Astrocyte (in vitro differentiated cells and primary cell): ENCODE measurements at regions not wholly inside any gene's neighbourhood (a gene's known extent, or its start where the extent isn't known, plus 50 kb on each side); places are given as distances from the start of the nearest gene placed in this dataset.

ENCODE experiments used
- DNase-seq: peaks from one replicate; pipeline ENCODE4 v3.0.0-alpha.2; 2010; ENCODE audit warnings: low read depth
- FAIRE-seq: peaks from 2 replicates; lab custom pipeline; 2011; peaks lifted over from hg19 to GRCh38; lab: Jason Lieb, UNC
- H2AFZ ChIP-seq: 2 replicates; pipeline ENCODE4 v1.6.0; 2012; ENCODE audit warnings: low read depth, low read length, inconsistent platforms
- H3K27ac ChIP-seq: 2 replicates; pipeline ENCODE4 v1.5.1; 2011; ENCODE audit warnings: low read depth, low read length, inconsistent platforms
- H3K27me3 ChIP-seq: 2 replicates; pipeline ENCODE4 v1.6.0; 2011; ENCODE audit warnings: low read length, inconsistent platforms; ENCODE audit not compliant: insufficient read depth
- H3K36me3 ChIP-seq: 2 replicates; pipeline ENCODE4 v1.5.1; 2011; ENCODE audit warnings: low read length, inconsistent platforms; ENCODE audit not compliant: insufficient read depth
- H3K4me1 ChIP-seq: 2 replicates; pipeline ENCODE4 v1.5.1; 2011; ENCODE audit warnings: low read length, inconsistent platforms; ENCODE audit not compliant: insufficient read depth
- H3K4me2 ChIP-seq: 2 replicates; pipeline ENCODE4 v1.6.0; 2012; ENCODE audit warnings: low read length, inconsistent platforms
- H3K4me3 ChIP-seq: 2 replicates; pipeline ENCODE4 v1.5.1; 2011; ENCODE audit warnings: low read depth, mild to moderate bottlenecking, low read length, inconsistent platforms; ENCODE audit not compliant: insufficient read depth
- H3K79me2 ChIP-seq: 2 replicates; pipeline ENCODE4 v1.6.0; 2012; ENCODE audit warnings: mild to moderate bottlenecking, low read length, inconsistent platforms; ENCODE audit not compliant: insufficient read depth
- H3K9ac ChIP-seq: 2 replicates; pipeline ENCODE4 v1.6.0; 2012; ENCODE audit warnings: mild to moderate bottlenecking, low read length, inconsistent platforms
- H3K9me3 ChIP-seq: 2 replicates; pipeline ENCODE4 v1.5.1; 2012; ENCODE audit warnings: low read depth, mild to moderate bottlenecking, low read length, inconsistent platforms; ENCODE audit not compliant: insufficient read depth
- H4K20me1 ChIP-seq: 2 replicates; pipeline ENCODE4 v1.6.0; 2012; ENCODE audit warnings: low read length, inconsistent platforms; ENCODE audit not compliant: insufficient read depth
- H3K27ac Mint-ChIP-seq: one replicate; pipeline ENCODE4 v1.8.0; 2021; ENCODE audit warnings: mild to moderate bottlenecking, mixed read lengths; ENCODE audit not compliant: unreplicated experiment
- H3K27me3 Mint-ChIP-seq: one replicate; pipeline ENCODE4 v1.8.0; 2021; ENCODE audit warnings: low read depth, mixed read lengths; ENCODE audit not compliant: unreplicated experiment
- H3K36me3 Mint-ChIP-seq: one replicate; pipeline ENCODE4 v1.8.0; 2021; ENCODE audit warnings: low read depth, mixed read lengths; ENCODE audit not compliant: unreplicated experiment
- H3K4me1 Mint-ChIP-seq: one replicate; pipeline ENCODE4 v1.8.0; 2021; ENCODE audit warnings: low read depth, mixed read lengths; ENCODE audit not compliant: unreplicated experiment
- H3K4me3 Mint-ChIP-seq: one replicate; pipeline ENCODE4 v1.8.0; 2021; ENCODE audit warnings: mild to moderate bottlenecking, moderate library complexity, mixed read lengths; ENCODE audit not compliant: unreplicated experiment
- H3K9me3 Mint-ChIP-seq: one replicate; pipeline ENCODE4 v1.8.0; 2021; ENCODE audit warnings: mild to moderate bottlenecking, mixed read lengths; ENCODE audit not compliant: unreplicated experiment
- EZH2 ChIP-seq: IDR thresholded peaks from 2 replicates; pipeline ENCODE4 v1.6.1; 2012; ENCODE audit warnings: mild to moderate bottlenecking, low read length, inconsistent platforms; ENCODE audit not compliant: insufficient read depth
- TF ChIP-seq, protein P1 (sequence below): IDR thresholded peaks from 2 replicates; pipeline ENCODE4 v1.5.1; 2011; ENCODE audit warnings: low read depth, mild to moderate bottlenecking, inconsistent platforms, low read length, moderate library complexity; ENCODE audit not compliant: insufficient read depth

DNA sequence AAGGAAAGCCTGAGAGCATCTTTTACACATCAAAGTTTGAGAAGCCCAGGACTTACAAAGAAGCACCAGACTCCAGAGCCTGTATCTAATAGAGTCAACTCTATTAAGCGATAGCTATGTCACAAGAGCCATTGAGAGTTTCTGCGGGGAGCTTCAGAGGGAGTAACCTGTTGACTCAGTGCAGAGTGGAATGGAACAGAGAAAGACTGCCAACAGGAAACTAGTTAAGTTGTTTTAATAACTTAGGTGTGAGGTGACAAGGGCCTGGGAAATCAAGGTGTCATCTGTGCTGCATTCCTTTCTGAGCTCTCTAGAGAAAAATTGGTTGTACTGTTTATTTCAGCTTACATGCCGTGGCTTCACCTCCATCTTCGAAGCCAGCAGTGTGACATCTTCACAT, 513.8 kb upstream of the POU3F3 start:
- TF ChIP-seq, protein P1, sequence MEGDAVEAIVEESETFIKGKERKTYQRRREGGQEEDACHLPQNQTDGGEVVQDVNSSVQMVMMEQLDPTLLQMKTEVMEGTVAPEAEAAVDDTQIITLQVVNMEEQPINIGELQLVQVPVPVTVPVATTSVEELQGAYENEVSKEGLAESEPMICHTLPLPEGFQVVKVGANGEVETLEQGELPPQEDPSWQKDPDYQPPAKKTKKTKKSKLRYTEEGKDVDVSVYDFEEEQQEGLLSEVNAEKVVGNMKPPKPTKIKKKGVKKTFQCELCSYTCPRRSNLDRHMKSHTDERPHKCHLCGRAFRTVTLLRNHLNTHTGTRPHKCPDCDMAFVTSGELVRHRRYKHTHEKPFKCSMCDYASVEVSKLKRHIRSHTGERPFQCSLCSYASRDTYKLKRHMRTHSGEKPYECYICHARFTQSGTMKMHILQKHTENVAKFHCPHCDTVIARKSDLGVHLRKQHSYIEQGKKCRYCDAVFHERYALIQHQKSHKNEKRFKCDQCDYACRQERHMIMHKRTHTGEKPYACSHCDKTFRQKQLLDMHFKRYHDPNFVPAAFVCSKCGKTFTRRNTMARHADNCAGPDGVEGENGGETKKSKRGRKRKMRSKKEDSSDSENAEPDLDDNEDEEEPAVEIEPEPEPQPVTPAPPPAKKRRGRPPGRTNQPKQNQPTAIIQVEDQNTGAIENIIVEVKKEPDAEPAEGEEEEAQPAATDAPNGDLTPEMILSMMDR, result no peak
- TF ChIP-seq EZH2, result no peak
- H3K4me3 Mint-ChIP-seq, result no peak overlapping the region
- H3K4me2 ChIP-seq, result no peak overlapping the region
- H3K79me2 ChIP-seq, result no peaks in the 10 kb centered on the region
- H3K27ac ChIP-seq, result no peak overlapping the region
- DNase-seq (no peak), FAIRE-seq (no peak)
- H3K36me3 Mint-ChIP-seq, result no peaks in the 10 kb centered on the region
- H3K9me3 Mint-ChIP-seq, result no peaks in the 10 kb centered on the region
- H3K36me3 ChIP-seq, result no peaks in the 10 kb centered on the region
- H4K20me1 ChIP-seq, result no peaks in the 10 kb centered on the region
- H3K4me1 Mint-ChIP-seq, result no peaks in the 10 kb centered on the region
- H3K9me3 ChIP-seq, result no peaks in the 10 kb centered on the region
- no peak overlapping the region for H3K4me3 ChIP-seq
- no peaks in the 10 kb centered on the region for H3K27me3 ChIP-seq
- peaks cover 2% of the 10 kb centered on the region for H3K27me3 Mint-ChIP-seq
- H3K27ac Mint-ChIP-seq, result no peak overlapping the region
- no peaks in the 10 kb centered on the region for H3K4me1 ChIP-seq
- no peak overlapping the region for H3K9ac ChIP-seq
- H2AFZ ChIP-seq, result no peak overlapping the region

DNA sequence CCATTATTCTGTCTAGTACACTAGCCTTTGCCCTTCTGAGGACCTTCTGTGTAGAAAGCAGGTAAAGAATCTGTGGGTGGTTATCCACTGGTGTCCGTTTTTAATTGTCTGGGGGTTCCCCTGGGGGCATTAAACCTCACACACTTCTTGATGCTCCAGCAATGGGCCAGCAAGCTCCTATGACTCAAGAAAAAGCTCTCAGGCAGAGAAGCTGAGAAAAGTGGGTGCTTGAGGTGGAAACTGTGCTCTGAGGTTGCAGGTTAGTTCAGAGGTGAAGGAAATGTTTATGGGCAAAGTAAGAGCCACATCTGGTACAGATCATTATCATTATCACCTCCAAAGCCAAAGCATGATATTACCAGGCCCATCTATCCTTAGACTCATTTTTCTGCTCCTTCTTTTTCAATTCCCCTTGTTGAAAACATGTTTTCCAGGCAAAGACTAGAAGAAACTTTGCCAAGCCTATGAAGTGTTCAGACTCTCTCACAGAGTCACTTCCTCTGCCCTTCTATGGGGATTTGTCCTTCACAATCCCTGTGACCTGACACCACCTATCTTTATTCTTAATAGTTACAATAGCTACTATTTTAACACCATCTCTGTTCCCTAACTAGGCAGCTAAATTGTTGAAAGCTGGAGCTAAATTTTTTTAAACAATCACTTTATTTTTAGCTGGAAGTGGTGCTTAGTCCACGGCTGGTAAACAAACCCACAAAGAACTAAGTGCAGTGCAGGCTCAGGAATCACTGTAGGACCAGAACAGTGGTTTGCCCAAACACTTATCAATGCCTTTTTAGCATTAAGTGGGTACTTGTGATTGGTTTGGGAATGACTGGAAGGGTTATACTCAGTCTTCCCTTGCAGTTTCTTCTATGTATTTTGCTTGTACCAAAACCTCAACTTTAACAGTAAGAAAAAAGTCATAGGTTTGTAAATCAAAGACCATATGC, 512.8 kb upstream of the POU3F3 start:
- H3K36me3 Mint-ChIP-seq, result no peaks in the 10 kb centered on the region
- H2AFZ ChIP-seq, result no peak overlapping the region
- no peak overlapping the region for H3K27ac Mint-ChIP-seq

More for the DNA sequence above, 512.8 kb upstream of the POU3F3 start:
- H3K4me2 ChIP-seq, result no peak overlapping the region
- no peaks in the 10 kb centered on the region for H3K9me3 Mint-ChIP-seq
- peaks cover 2% of the 10 kb centered on the region for H3K27me3 Mint-ChIP-seq
- no peaks in the 10 kb centered on the region for H3K36me3 ChIP-seq
- DNase-seq (no peak), FAIRE-seq (no peak)
- H3K4me3 Mint-ChIP-seq, result no peak overlapping the region
- H3K27ac ChIP-seq, result no peak overlapping the region
- H3K4me3 ChIP-seq, result no peak overlapping the region
- H3K27me3 ChIP-seq, result no peaks in the 10 kb centered on the region
- H3K9me3 ChIP-seq, result no peaks in the 10 kb centered on the region
- TF ChIP-seq, protein P1, result no peak
- no peak for TF ChIP-seq EZH2
- no peaks in the 10 kb centered on the region for H3K4me1 ChIP-seq
- H3K79me2 ChIP-seq, result no peaks in the 10 kb centered on the region
- no peak overlapping the region for H3K9ac ChIP-seq
- no peaks in the 10 kb centered on the region for H3K4me1 Mint-ChIP-seq
- no peaks in the 10 kb centered on the region for H4K20me1 ChIP-seq
